IMR-90 (cell line): ENCODE measurements at regions not wholly inside any gene's neighbourhood (a gene's known extent, or its start where the extent isn't known, plus 50 kb on each side); places are given as distances from the start of the nearest gene placed in this dataset.

Source experiments
- ATAC-seq: fragments of 200-7000 bp; cut with Tn5 transposase; 2 replicates; pipeline ENCODE4 v1.9.1; 2020; ENCODE audit warnings: low read depth, mild to moderate bottlenecking, moderate library complexity
- BruUV-seq: library from RNA; stranded (reverse); fragments of 400-500 nt; replicated peaks from 2 replicates; lab custom pipeline; 2021; lab: Mats Ljungman, UMichigan
- CTCF ChIA-PET: fragments of 300-600 bp; formaldehyde crosslinking; extraction: SDS; loops from one replicate; lab custom pipeline; 2021; ENCODE audit warnings: antibody characterized with exemption; lab: Yijun Ruan, JAX
- POLR2A ChIA-PET: fragments of 300-600 bp; sonication (Branson Sonifier 250); formaldehyde crosslinking; loops from one replicate; lab custom pipeline; 2022; ENCODE audit warnings: antibody characterized with exemption; ENCODE audit not compliant: unreplicated experiment; lab: Charles Lee
- DNase-seq: peaks from one replicate; pipeline ENCODE4 v3.0.0; 2013
- H2AFZ ChIP-seq: replicated peaks from 2 replicates; pipeline ENCODE3; 2013; ENCODE audit warnings: low read length, mild to moderate bottlenecking; ENCODE audit not compliant: poor library complexity
- H2AK5ac ChIP-seq: 2 replicates; pipeline ENCODE4 v1.6.1; 2013; ENCODE audit warnings: low read depth, low read length, inconsistent platforms
- H2AK9ac ChIP-seq: replicated peaks from 2 replicates; pipeline ENCODE3; 2013; ENCODE audit warnings: mild to moderate bottlenecking, low read depth, low read length, moderate library complexity; ENCODE audit not compliant: poor library complexity
- H2BK120ac ChIP-seq: 2 replicates; pipeline ENCODE4 v1.6.1; 2013; ENCODE audit warnings: low read depth, low read length, inconsistent platforms
- H2BK15ac ChIP-seq: 3 replicates; pipeline ENCODE4 v1.6.1; 2013; ENCODE audit warnings: low read depth, low read length, inconsistent platforms
- H2BK20ac ChIP-seq: 2 replicates; pipeline ENCODE4 v1.6.1; 2013; ENCODE audit warnings: low read depth, mild to moderate bottlenecking, inconsistent platforms, low read length, moderate library complexity
- H2BK5ac ChIP-seq: 2 replicates; pipeline ENCODE4 v1.6.1; 2013; ENCODE audit warnings: mild to moderate bottlenecking, low read depth, low read length, inconsistent platforms; ENCODE audit not compliant: poor library complexity, severe bottlenecking
- H3K14ac ChIP-seq: replicated peaks from 2 replicates; pipeline ENCODE4 v1.6.1; 2013; ENCODE audit warnings: low read depth, low read length, inconsistent platforms
- H3K18ac ChIP-seq: 2 replicates; pipeline ENCODE4 v1.6.1; 2013; ENCODE audit warnings: low read depth, low read length, control low read depth
- H3K23ac ChIP-seq: 2 replicates; pipeline ENCODE4 v1.6.1; 2013; ENCODE audit warnings: low read depth, low read length, inconsistent platforms
- H3K27ac ChIP-seq: 2 replicates; pipeline ENCODE4 v1.5.1; 2013; ENCODE audit warnings: mild to moderate bottlenecking, control low read depth, low read length; ENCODE audit not compliant: insufficient read depth
- H3K27me3 ChIP-seq: 2 replicates; pipeline ENCODE4 v1.6.1; 2013; ENCODE audit warnings: low read length; ENCODE audit not compliant: control insufficient read depth, insufficient read depth
- H3K36me3 ChIP-seq: 2 replicates; pipeline ENCODE4 v1.6.1; 2013; ENCODE audit warnings: low read length, mixed read lengths; ENCODE audit not compliant: control insufficient read depth, insufficient read depth
- H3K4ac ChIP-seq: 2 replicates; pipeline ENCODE4 v1.6.1; 2013; ENCODE audit warnings: low read depth, low read length, inconsistent platforms
- H3K4me1 ChIP-seq: 2 replicates; pipeline ENCODE4 v1.6.1; 2013; ENCODE audit warnings: low read length, mixed read lengths; ENCODE audit not compliant: control insufficient read depth, insufficient read depth
- H3K4me2 ChIP-seq: 2 replicates; pipeline ENCODE4 v1.6.1; 2013; ENCODE audit warnings: low read depth, mild to moderate bottlenecking, control low read depth, low read length, moderate library complexity
- H3K4me3 ChIP-seq: 2 replicates; pipeline ENCODE4 v1.5.1; 2013; ENCODE audit warnings: low read depth, mild to moderate bottlenecking, control low read depth, low read length, moderate library complexity; ENCODE audit not compliant: insufficient read depth
- H3K56ac ChIP-seq: 2 replicates; pipeline ENCODE4 v1.6.1; 2013; ENCODE audit warnings: low read length, inconsistent platforms; ENCODE audit not compliant: insufficient read depth; ENCODE audit errors: extremely low read depth
- H3K79me1 ChIP-seq, 2 experiments: 2 replicates each; pipeline ENCODE4 v1.6.1; 2013; ENCODE audit warnings: low read length in 2 of 2, inconsistent platforms in 1 of 2, low read depth in 1 of 2
- H3K9ac ChIP-seq: 2 replicates; pipeline ENCODE4 v1.6.1; 2013; ENCODE audit warnings: low read depth, low read length, control low read depth
- H3K9me1 ChIP-seq: 2 replicates; pipeline ENCODE4 v1.6.1; 2013; ENCODE audit warnings: low read length, inconsistent platforms; ENCODE audit not compliant: insufficient read depth
- H3K9me3 ChIP-seq: 2 replicates; pipeline ENCODE4 v1.6.1; 2013; ENCODE audit warnings: low read length; ENCODE audit not compliant: control insufficient read depth, insufficient read depth
- H4K20me1 ChIP-seq: 2 replicates; pipeline ENCODE4 v1.6.1; 2013; ENCODE audit warnings: low read length, inconsistent platforms; ENCODE audit not compliant: insufficient read depth
- H4K5ac ChIP-seq: 2 replicates; pipeline ENCODE4 v1.6.1; 2013; ENCODE audit warnings: mild to moderate bottlenecking, low read depth, low read length, control low read depth
- H4K8ac ChIP-seq, 2 experiments: 2 replicates each; pipeline ENCODE4 v1.6.1; 2013; ENCODE audit warnings: low read depth in 2 of 2, low read length in 2 of 2, control low read depth in 1 of 2, inconsistent platforms in 1 of 2
- H4K91ac ChIP-seq: 2 replicates; pipeline ENCODE4 v1.6.1; 2013; ENCODE audit warnings: low read depth, low read length, inconsistent platforms; ENCODE audit not compliant: insufficient read depth
- BHLHE40 ChIP-seq: fragments of 150-350 bp; IDR thresholded peaks from 2 replicates; pipeline ENCODE4 v1.6.1; 2016; ENCODE audit warnings: mild to moderate bottlenecking, low read depth, low read length
- CEBPB ChIP-seq: IDR thresholded peaks from 2 replicates; pipeline ENCODE4 v1.6.1; 2012; ENCODE audit warnings: low read depth, low read length, improper control_type of control experiment
- CHD1 ChIP-seq: IDR thresholded peaks from 2 replicates; pipeline ENCODE4 v1.6.1; 2012; ENCODE audit warnings: low read depth, low read length, improper control_type of control experiment
- CTCF ChIP-seq: conservative IDR thresholded peaks from 2 replicates; pipeline ENCODE4 v1.5.1; 2012; ENCODE audit warnings: mild to moderate bottlenecking, low read depth, low read length, improper control_type of control experiment
- ELK1 ChIP-seq: fragments of 150-350 bp; IDR thresholded peaks from 2 replicates; pipeline ENCODE4 v1.6.1; 2016; ENCODE audit warnings: low read depth, mild to moderate bottlenecking, low read length, moderate library complexity, borderline replicate concordance
- FOS ChIP-seq: fragments of 150-350 bp; IDR thresholded peaks from 2 replicates; pipeline ENCODE4 v1.6.1; 2016; ENCODE audit warnings: low read depth, low read length
- MAFK ChIP-seq: IDR thresholded peaks from 2 replicates; pipeline ENCODE4 v1.6.1; 2012; ENCODE audit warnings: low read depth, low read length, improper control_type of control experiment
- MAZ ChIP-seq: IDR thresholded peaks from 2 replicates; pipeline ENCODE4 v1.6.1; 2012; ENCODE audit warnings: low read depth, mild to moderate bottlenecking, low read length, improper control_type of control experiment, moderate library complexity, borderline replicate concordance
- NFE2L2 ChIP-seq: fragments of 150-350 bp; IDR thresholded peaks from 2 replicates; pipeline ENCODE4 v1.6.1; 2016; ENCODE audit warnings: low read depth, mild to moderate bottlenecking, low read length
- POLR2A ChIP-seq: IDR thresholded peaks from 2 replicates; pipeline ENCODE4 v1.6.1; 2012; ENCODE audit warnings: mild to moderate bottlenecking, low read depth, low read length
- RAD21 ChIP-seq: IDR thresholded peaks from 2 replicates; pipeline ENCODE4 v1.6.1; 2012; ENCODE audit warnings: low read length, improper control_type of control experiment
- RCOR1 ChIP-seq: IDR thresholded peaks from 2 replicates; pipeline ENCODE4 v1.6.1; 2012; ENCODE audit warnings: mild to moderate bottlenecking, low read length, improper control_type of control experiment; ENCODE audit not compliant: insufficient replicate concordance
- SMC3 ChIP-seq: fragments of 150-350 bp; IDR thresholded peaks from 2 replicates; pipeline ENCODE4 v1.6.1; 2016; ENCODE audit warnings: low read depth, mild to moderate bottlenecking, antibody characterized with exemption, low read length, moderate library complexity
- USF2 ChIP-seq: fragments of 150-350 bp; IDR thresholded peaks from 2 replicates; pipeline ENCODE4 v1.6.1; 2017; ENCODE audit warnings: mild to moderate bottlenecking, antibody characterized with exemption, low read length, low read depth
- WGBS, 2 experiments: methylation state at CpG; one replicate each; pipeline versions ENCODE4 v1.1.5 to v1.1.7; 2013; ENCODE audit warnings: missing lambda C conversion rate in 2 of 2; ENCODE audit not compliant: insufficient read length in 1 of 2; ENCODE audit errors: extremely low coverage in 2 of 2; 5-methylcytosine and 5-hydroxymethylcytosine counted together
- dilution Hi-C: fragments of 300-500 bp; cut with HindIII; formaldehyde crosslinking; loops from one replicate; pipeline ENCODE4 v1.14.3; 2018; ENCODE audit warnings: low sequenced_read_pairs; ENCODE audit not compliant: unreplicated experiment
- in situ Hi-C: fragments of 300-500 bp; cut with MboI; formaldehyde crosslinking; loops from 3 replicates; pipeline ENCODE4 v1.14.3; 2019; ENCODE audit warnings: low sequenced_read_pairs, inconsistent platforms, mixed read lengths
- intact Hi-C: fragments of 100-400 bp; cut with micrococcal nuclease; formaldehyde crosslinking; loops from 2 replicates; pipeline ENCODE4 v1.10.0; 2022

DNA sequence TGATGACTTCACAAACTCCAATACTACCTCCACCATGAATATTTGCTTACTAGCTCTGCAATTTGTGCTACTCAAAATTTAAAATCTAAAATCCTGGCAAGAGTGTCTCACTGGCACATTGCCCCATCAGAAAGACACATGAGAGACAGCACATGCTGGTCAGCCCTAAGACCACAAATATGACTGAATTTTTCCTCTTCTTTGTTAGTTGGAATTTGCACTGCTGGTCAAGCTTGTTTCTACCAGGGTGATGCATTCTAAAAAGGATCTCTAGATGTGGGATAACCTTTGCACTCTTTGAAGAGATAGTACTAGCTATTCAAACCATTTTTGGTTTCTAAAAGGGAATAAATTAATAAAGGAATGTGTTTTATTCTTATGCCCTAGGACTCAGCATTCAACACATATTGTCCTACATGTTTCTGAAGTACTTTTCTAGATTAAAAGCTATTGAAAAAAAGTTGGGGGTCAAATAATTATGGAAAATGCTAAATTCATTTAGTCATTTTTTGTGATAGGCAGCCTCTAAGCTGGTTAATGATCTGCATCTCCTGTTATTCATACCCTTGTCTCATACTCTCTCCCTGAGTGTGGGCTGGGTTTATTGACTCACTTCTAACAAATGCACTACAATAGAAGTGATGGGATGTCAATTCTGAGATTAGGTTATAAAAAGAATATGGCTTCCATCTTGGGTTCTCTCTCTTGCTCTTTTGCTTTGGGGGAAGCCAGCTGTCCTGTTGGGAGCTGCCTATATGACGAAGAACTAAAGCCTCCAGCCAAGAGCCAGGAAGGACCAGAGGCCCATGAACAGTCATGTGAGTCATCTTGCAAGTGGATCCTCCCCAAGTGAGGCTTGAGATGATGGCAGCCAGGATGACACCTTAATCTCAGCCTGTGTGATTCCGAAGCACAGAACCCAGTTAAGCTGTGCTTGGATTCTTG is 211.5 kb upstream of the CRY1 start:
- Histone ChIP-seq H4K91ac (no peak overlapping the region), H2BK5ac (no peak overlapping the region), H3K9ac (no peak overlapping the region), H4K8ac (no peak overlapping the region), H3K4me3 (no peak overlapping the region), H2AK5ac (no peak overlapping the region), H3K18ac (no peak overlapping the region), H2BK120ac (no peak overlapping the region), H3K36me3 (no peaks in the 10 kb centered on the region), H4K20me1 (no peaks in the 10 kb centered on the region), H2BK20ac (no peak overlapping the region), H3K14ac (no peak overlapping the region), H3K27ac (no peak overlapping the region), H2AK9ac (no peak overlapping the region), H4K5ac (no peak overlapping the region), H2AFZ (no peak overlapping the region), H3K23ac (no peak overlapping the region), H3K9me1 (no peaks in the 10 kb centered on the region), H3K79me1 (no peaks in the 10 kb centered on the region), H3K4ac (no peak overlapping the region), H3K4me1 (no peaks in the 10 kb centered on the region), H2BK15ac (no peak overlapping the region), H3K27me3 (peaks cover 12% of the 10 kb centered on the region), H3K9me3 (no peaks in the 10 kb centered on the region), H3K56ac (no peak overlapping the region), H3K4me2 (no peak overlapping the region)
- ChIA-PET POLR2A (no interaction called here), CTCF (no interaction called here)
- no CpG with 5 or more reads among the region's 2 CpGs for WGBS, 2 experiments
- TF ChIP-seq ELK1, result no peak
- TF ChIP-seq BHLHE40, result no peak
- TF ChIP-seq MAFK, result no peak
- TF ChIP-seq CHD1, result no peak
- no peak for TF ChIP-seq USF2
- no peak for TF ChIP-seq MAZ
- no peak for TF ChIP-seq RAD21
- TF ChIP-seq FOS, result no peak
- no peak for TF ChIP-seq SMC3
- TF ChIP-seq POLR2A, result no peak
- no peak for TF ChIP-seq RCOR1
- TF ChIP-seq CTCF, result no peak
- TF ChIP-seq CEBPB, result no peak
- TF ChIP-seq NFE2L2, result no peak
- dilution Hi-C loops, result no loop called here
- ATAC-seq (no peak), DNase-seq (no peak)
- intact Hi-C loops, result no loop called here
- BruUV-seq, result no TSS peak
- in situ Hi-C loops, result no loop called here
